ENCODE measurements at regions not wholly inside any gene's neighbourhood (a gene's known extent, or its start where the extent isn't known, plus 50 kb on each side); places are given as distances from the start of the nearest gene placed in this dataset.
"Not testable (repeated sequence)": the region's sequence is repeated elsewhere in the genome, so short reads cannot be mapped to it uniquely, and the experiment has no call there.

- Histone ChIP-seq H3K9ac (ENCODE audit: low read depth, low read length) (no peak overlapping the region), H3K4me3 (ENCODE audit: low read length) (no peak overlapping the region), H3K36me3 (ENCODE audit: insufficient read depth, low read length) (no peaks in the 10 kb centered on the region)
These were observed 207.5 kb downstream of the KCNRG start for GRCh38 chr13:50222569-50223332.

GRCh38 chr13:50224534-50224933 is 209.3 kb downstream of the KCNRG start:
- Histone ChIP-seq H3K4me1 (ENCODE audit: insufficient read depth, low read length) (peaks cover 9% of the 10 kb centered on the region), H3K9ac (ENCODE audit: low read depth, low read length) (no peak overlapping the region), H3K27me3 (ENCODE audit: insufficient read depth, low read length) (no peaks in the 10 kb centered on the region), H3K4me3 (ENCODE audit: low read length) (no peak overlapping the region), H3K36me3 (ENCODE audit: insufficient read depth, low read length) (no peaks in the 10 kb centered on the region), H3K27ac (ENCODE audit: low read depth, low read length) (no peak overlapping the region), H3K9me3 (ENCODE audit: insufficient read depth, low read depth, low read length) (no peaks in the 10 kb centered on the region)
- WGBS: 94% methylated on average over 4 of the region's 4 CpGs

More at GRCh38 chr13:50222569-50223332, 207.5 kb downstream of the KCNRG start:
- no peak overlapping the region for H3K27ac ChIP-seq (ENCODE audit: low read depth, low read length)
- no peaks in the 10 kb centered on the region for H3K27me3 ChIP-seq (ENCODE audit: insufficient read depth, low read length)
- no peaks in the 10 kb centered on the region for H3K9me3 ChIP-seq (ENCODE audit: insufficient read depth, low read depth, low read length)
- 87% methylated on average over 13 of the region's 13 CpGs for WGBS
- H3K4me1 ChIP-seq (ENCODE audit: insufficient read depth, low read length): peaks cover under 1% of the 10 kb centered on the region; the same call in 1 of the 2 replicates

GRCh38 chr13:50225193-50226155 is 210.2 kb downstream of the KCNRG start:
- H3K9me3 ChIP-seq (ENCODE audit: insufficient read depth, low read depth, low read length): no peaks in the 10 kb centered on the region
- H3K4me1 ChIP-seq (ENCODE audit: insufficient read depth, low read length): peaks cover 9% of the 10 kb centered on the region
- no peaks in the 10 kb centered on the region for H3K36me3 ChIP-seq (ENCODE audit: insufficient read depth, low read length)
- no peaks in the 10 kb centered on the region for H3K27me3 ChIP-seq (ENCODE audit: insufficient read depth, low read length)
- no peak overlapping the region for H3K9ac ChIP-seq (ENCODE audit: low read depth, low read length)
- H3K27ac ChIP-seq (ENCODE audit: low read depth, low read length): no peak overlapping the region
- 96% methylated on average over 2 of the region's 3 CpGs for WGBS
- no peak overlapping the region for H3K4me3 ChIP-seq (ENCODE audit: low read length)

- H3K4me1 ChIP-seq (ENCODE audit: insufficient read depth, low read length): peaks cover 9% of the 10 kb centered on the region
- H3K27me3 ChIP-seq (ENCODE audit: insufficient read depth, low read length): no peaks in the 10 kb centered on the region
- H3K9me3 ChIP-seq (ENCODE audit: insufficient read depth, low read depth, low read length): no peaks in the 10 kb centered on the region
- H3K9ac ChIP-seq (ENCODE audit: low read depth, low read length): no peak overlapping the region
- H3K27ac ChIP-seq (ENCODE audit: low read depth, low read length): no peak overlapping the region
- no peak overlapping the region for H3K4me3 ChIP-seq (ENCODE audit: low read length)
- H3K36me3 ChIP-seq (ENCODE audit: insufficient read depth, low read length): no peaks in the 10 kb centered on the region
These were observed 211.4 kb downstream of the KCNRG start for GRCh38 chr13:50226515-50227155.

GRCh38 chr13:50227361-50227760 is 212.1 kb downstream of the KCNRG start:
- Histone ChIP-seq H3K27ac (ENCODE audit: low read depth, low read length) (no peak overlapping the region), H3K4me3 (ENCODE audit: low read length) (no peak overlapping the region), H3K9me3 (ENCODE audit: insufficient read depth, low read depth, low read length) (no peaks in the 10 kb centered on the region), H3K27me3 (ENCODE audit: insufficient read depth, low read length) (no peaks in the 10 kb centered on the region), H3K9ac (ENCODE audit: low read depth, low read length) (no peak overlapping the region), H3K4me1 (ENCODE audit: insufficient read depth, low read length) (peaks cover 9% of the 10 kb centered on the region), H3K36me3 (ENCODE audit: insufficient read depth, low read length) (no peaks in the 10 kb centered on the region)
- WGBS: 85% methylated on average over 4 of the region's 5 CpGs

- no peak overlapping the region for H3K27ac ChIP-seq (ENCODE audit: low read depth, low read length)
- H3K36me3 ChIP-seq (ENCODE audit: insufficient read depth, low read length): no peaks in the 10 kb centered on the region
- WGBS: 84% methylated on average over 6 of the region's 6 CpGs
- no peak overlapping the region for H3K4me3 ChIP-seq (ENCODE audit: low read length)
- no peak overlapping the region for H3K9ac ChIP-seq (ENCODE audit: low read depth, low read length)
- H3K27me3 ChIP-seq (ENCODE audit: insufficient read depth, low read length): no peaks in the 10 kb centered on the region
- peaks cover 9% of the 10 kb centered on the region for H3K4me1 ChIP-seq (ENCODE audit: insufficient read depth, low read length)
- H3K9me3 ChIP-seq (ENCODE audit: insufficient read depth, low read depth, low read length): 0 out of 2 replicates have a peak, but pooled peaks cover 5% of the 10 kb centered on the region
These were observed 213.3 kb downstream of the KCNRG start for GRCh38 chr13:50228527-50228926.

GRCh38 chr13:50229960-50230661 is 214.9 kb downstream of the KCNRG start:
- no peak overlapping the region for H3K4me3 ChIP-seq (ENCODE audit: low read length)
- 0 out of 2 replicates have a peak, but pooled peaks cover 5% of the 10 kb centered on the region for H3K9me3 ChIP-seq (ENCODE audit: insufficient read depth, low read depth, low read length)
- WGBS: 90% methylated on average over 1 of the region's 2 CpGs
- H3K4me1 ChIP-seq (ENCODE audit: insufficient read depth, low read length): peaks cover 9% of the 10 kb centered on the region
- no peak overlapping the region for H3K9ac ChIP-seq (ENCODE audit: low read depth, low read length)
- no peaks in the 10 kb centered on the region for H3K36me3 ChIP-seq (ENCODE audit: insufficient read depth, low read length)
- H3K27me3 ChIP-seq (ENCODE audit: insufficient read depth, low read length): no peaks in the 10 kb centered on the region
- no peak overlapping the region for H3K27ac ChIP-seq (ENCODE audit: low read depth, low read length)

GRCh38 chr13:50230662-50230978 is 215.4 kb downstream of the KCNRG start:
- H3K36me3 ChIP-seq (ENCODE audit: insufficient read depth, low read length): no peaks in the 10 kb centered on the region
- H3K4me3 ChIP-seq (ENCODE audit: low read length): no peak overlapping the region
- 94% methylated on average over 2 of the region's 2 CpGs for WGBS

GRCh38 chr13:50233574-50233973 is 218.3 kb downstream of the KCNRG start:
- not testable (repeated sequence) for H3K4me3 ChIP-seq (ENCODE audit: low read length); H3K27ac ChIP-seq (ENCODE audit: low read depth, low read length); H3K9me3 ChIP-seq (ENCODE audit: insufficient read depth, low read depth, low read length); H3K36me3 ChIP-seq (ENCODE audit: insufficient read depth, low read length); H3K27me3 ChIP-seq (ENCODE audit: insufficient read depth, low read length); H3K4me1 ChIP-seq (ENCODE audit: insufficient read depth, low read length); H3K9ac ChIP-seq (ENCODE audit: low read depth, low read length)
- 93% methylated on average over 5 of the region's 5 CpGs for WGBS

More at GRCh38 chr13:50230662-50230978, 215.4 kb downstream of the KCNRG start:
- Histone ChIP-seq H3K9ac (ENCODE audit: low read depth, low read length) (no peak overlapping the region), H3K27me3 (ENCODE audit: insufficient read depth, low read length) (no peaks in the 10 kb centered on the region), H3K27ac (ENCODE audit: low read depth, low read length) (no peak overlapping the region), H3K9me3 (ENCODE audit: insufficient read depth, low read depth, low read length) (0 out of 2 replicates have a peak, but pooled peaks cover 5% of the 10 kb centered on the region), H3K4me1 (ENCODE audit: insufficient read depth, low read length) (peaks cover 9% of the 10 kb centered on the region)

- H3K27ac ChIP-seq (ENCODE audit: low read depth, low read length): no peak overlapping the region
- H3K4me1 ChIP-seq (ENCODE audit: insufficient read depth, low read length): peaks cover 5% of the 10 kb centered on the region; the same call in 1 of the 2 replicates
- no peaks in the 10 kb centered on the region for H3K27me3 ChIP-seq (ENCODE audit: insufficient read depth, low read length)
- no peaks in the 10 kb centered on the region for H3K36me3 ChIP-seq (ENCODE audit: insufficient read depth, low read length)
- H3K4me3 ChIP-seq (ENCODE audit: low read length): no peak overlapping the region
- H3K9ac ChIP-seq (ENCODE audit: low read depth, low read length): no peak overlapping the region
- H3K9me3 ChIP-seq (ENCODE audit: insufficient read depth, low read depth, low read length): 0 out of 2 replicates have a peak, but pooled peaks cover 5% of the 10 kb centered on the region
- 93% methylated on average over 2 of the region's 6 CpGs for WGBS
These were observed 220.5 kb downstream of the KCNRG start for GRCh38 chr13:50235604-50236342.
